SK-N-SH (cell line): ENCODE measurements at regions not wholly inside any gene's neighbourhood (a gene's known extent, or its start where the extent isn't known, plus 50 kb on each side); places are given as distances from the start of the nearest gene placed in this dataset.

Source experiments
- CTCF ChIP-seq: fragments of 200-600 bp; sonication (generic); IDR thresholded peaks from 2 replicates; pipeline ENCODE4 v1.6.1; 2017; ENCODE audit warnings: antibody characterized with exemption, mild to moderate bottlenecking, moderate library complexity
- GATA2 ChIP-seq: sonication (generic); formaldehyde crosslinking; IDR thresholded peaks from 2 replicates; pipeline ENCODE4 v1.5.0; 2020; ENCODE audit warnings: mild to moderate bottlenecking, missing genetic modification reagents
- POLR2AphosphoS5 ChIP-seq: IDR thresholded peaks from 2 replicates; pipeline ENCODE4 v1.6.1; 2012; ENCODE audit warnings: low read depth, low read length
- REST ChIP-seq: IDR thresholded peaks from 2 replicates; pipeline ENCODE4 v1.6.1; 2012; ENCODE audit warnings: mild to moderate bottlenecking, low read depth, low read length, moderate library complexity
- YY1 ChIP-seq: IDR thresholded peaks from 2 replicates; pipeline ENCODE4 v1.4.0; 2012; ENCODE audit warnings: low read depth, mild to moderate bottlenecking
- TF ChIP-seq, protein P1 (sequence below): IDR thresholded peaks from 2 replicates; pipeline ENCODE4; 2012

DNA sequence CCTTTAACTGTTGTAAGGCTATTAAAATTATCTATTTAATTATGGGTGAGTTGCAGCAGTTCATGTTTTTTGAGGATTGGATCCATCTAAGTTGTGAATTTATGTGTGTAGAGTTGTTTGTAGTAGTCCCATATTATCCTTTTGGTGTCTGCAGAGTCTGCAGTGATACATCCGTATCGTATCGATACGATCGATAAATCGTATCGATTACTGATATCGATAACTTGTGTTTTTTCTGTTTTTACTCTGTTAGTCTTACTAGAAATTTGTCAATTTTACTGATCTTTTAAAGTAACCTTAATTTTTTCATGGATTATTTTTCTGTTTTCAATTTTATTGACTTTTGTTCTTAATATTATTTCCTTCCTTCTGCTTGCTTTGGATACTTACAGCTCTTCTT lies 462.5 kb upstream of the SOX5 start:
- TF ChIP-seq POLR2AphosphoS5 (no peak), CTCF (no peak), GATA2 (CRISPR knock-in tag) (no peak), YY1 (no peak), REST (no peak)
- TF ChIP-seq, protein P1, sequence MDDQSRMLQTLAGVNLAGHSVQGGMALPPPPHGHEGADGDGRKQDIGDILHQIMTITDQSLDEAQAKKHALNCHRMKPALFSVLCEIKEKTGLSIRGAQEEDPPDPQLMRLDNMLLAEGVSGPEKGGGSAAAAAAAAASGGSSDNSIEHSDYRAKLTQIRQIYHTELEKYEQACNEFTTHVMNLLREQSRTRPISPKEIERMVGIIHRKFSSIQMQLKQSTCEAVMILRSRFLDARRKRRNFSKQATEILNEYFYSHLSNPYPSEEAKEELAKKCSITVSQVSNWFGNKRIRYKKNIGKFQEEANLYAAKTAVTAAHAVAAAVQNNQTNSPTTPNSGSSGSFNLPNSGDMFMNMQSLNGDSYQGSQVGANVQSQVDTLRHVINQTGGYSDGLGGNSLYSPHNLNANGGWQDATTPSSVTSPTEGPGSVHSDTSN: no peak
